Stimulated activated CD8-positive, alpha-beta memory T cell treated with anti-CD3 and anti-CD28 coated beads, Interleukin-4, amount 100 ng/mL, for 1 hour (primary cell): ENCODE measurements at regions not wholly inside any gene's neighbourhood (a gene's known extent, or its start where the extent isn't known, plus 50 kb on each side); places are given as distances from the start of the nearest gene placed in this dataset.

ENCODE experiments used
- DNase-seq, 2 donors: peaks; one replicate each; pipeline ENCODE4 v3.0.0-alpha.2; 2020; ENCODE audit warnings: low read depth in 2 of 2, low spot score in 1 of 2

GRCh38 chr2:120948662-120949011 is 213.0 kb downstream of the GLI2 start:
- DNase-seq, result no peak

GRCh38 chr2:120949027-120949956 is 213.6 kb downstream of the GLI2 start:
- DNase-seq, result no peak

- DNase-seq, result no peak
Observed at GRCh38 chr2:120949957-120950590, 214.4 kb downstream of the GLI2 start.

GRCh38 chr2:120951693-120952092 is 216.0 kb downstream of the GLI2 start:
- no peak for DNase-seq

GRCh38 chr2:120952318-120952717 is 216.7 kb downstream of the GLI2 start:
- no peak for DNase-seq

GRCh38 chr2:120953066-120953756 is 217.5 kb downstream of the GLI2 start:
- DNase-seq, result no peak

GRCh38 chr2:120953843-120954584 is 218.3 kb downstream of the GLI2 start:
- DNase-seq, result no peak

- DNase-seq, result no peak
Observed at GRCh38 chr2:120954939-120955338, 219.3 kb downstream of the GLI2 start.

GRCh38 chr2:120955427-120955826 is 219.8 kb downstream of the GLI2 start:
- no peak for DNase-seq

GRCh38 chr2:120956486-120957156 is 221.0 kb downstream of the GLI2 start:
- DNase-seq, result no peak

GRCh38 chr2:120957905-120958304 is 222.2 kb downstream of the GLI2 start:
- no peak for DNase-seq

GRCh38 chr2:120958623-120959366 is 223.1 kb downstream of the GLI2 start:
- DNase-seq, result no peak

- no peak for DNase-seq
Observed at GRCh38 chr2:120959426-120959825, 223.8 kb downstream of the GLI2 start.

GRCh38 chr2:120960770-120961366 is 225.2 kb downstream of the GLI2 start:
- DNase-seq, result no peak

GRCh38 chr2:120961396-120961795 is 225.7 kb downstream of the GLI2 start:
- DNase-seq, result no peak

- DNase-seq, result no peak
Observed at GRCh38 chr2:120963997-120964705, 228.5 kb downstream of the GLI2 start.

- no peak for DNase-seq
Observed at GRCh38 chr2:120964819-120965218, 229.2 kb downstream of the GLI2 start.

- DNase-seq, result no peak
Observed at GRCh38 chr2:120966510-120967254, 231.0 kb downstream of the GLI2 start.
